ENCODE measurements at regions not wholly inside any gene's neighbourhood (a gene's known extent, or its start where the extent isn't known, plus 50 kb on each side); places are given as distances from the start of the nearest gene placed in this dataset.

GRCh38 chr16:59881376-59881775, 1147.3 kb upstream of the GOT2 start:
- TF ChIP-seq RNF2 (IDR thresholded peaks at IDR 0.05; ENCODE audit: borderline replicate concordance, low read depth) (no peak), CHD2 (IDR thresholded peaks at IDR 0.05; ENCODE audit: low read length, partially characterized antibody) (no peak), NR3C1 (IDR thresholded peaks at IDR 0.05) (no peak), POLR2A (IDR thresholded peaks at IDR 0.05; ENCODE audit: low read length) (no peak), RARB (CRISPR knock-in tag; IDR thresholded peaks at IDR 0.05) (no peak), GATA3 (IDR thresholded peaks at IDR 0.05; ENCODE audit: borderline replicate concordance) (no peak), JUNB (IDR thresholded peaks at IDR 0.05) (no peak), MAFK (IDR thresholded peaks at IDR 0.05; ENCODE audit: partially characterized antibody) (no peak)
- TF ChIP-seq, protein P1, sequence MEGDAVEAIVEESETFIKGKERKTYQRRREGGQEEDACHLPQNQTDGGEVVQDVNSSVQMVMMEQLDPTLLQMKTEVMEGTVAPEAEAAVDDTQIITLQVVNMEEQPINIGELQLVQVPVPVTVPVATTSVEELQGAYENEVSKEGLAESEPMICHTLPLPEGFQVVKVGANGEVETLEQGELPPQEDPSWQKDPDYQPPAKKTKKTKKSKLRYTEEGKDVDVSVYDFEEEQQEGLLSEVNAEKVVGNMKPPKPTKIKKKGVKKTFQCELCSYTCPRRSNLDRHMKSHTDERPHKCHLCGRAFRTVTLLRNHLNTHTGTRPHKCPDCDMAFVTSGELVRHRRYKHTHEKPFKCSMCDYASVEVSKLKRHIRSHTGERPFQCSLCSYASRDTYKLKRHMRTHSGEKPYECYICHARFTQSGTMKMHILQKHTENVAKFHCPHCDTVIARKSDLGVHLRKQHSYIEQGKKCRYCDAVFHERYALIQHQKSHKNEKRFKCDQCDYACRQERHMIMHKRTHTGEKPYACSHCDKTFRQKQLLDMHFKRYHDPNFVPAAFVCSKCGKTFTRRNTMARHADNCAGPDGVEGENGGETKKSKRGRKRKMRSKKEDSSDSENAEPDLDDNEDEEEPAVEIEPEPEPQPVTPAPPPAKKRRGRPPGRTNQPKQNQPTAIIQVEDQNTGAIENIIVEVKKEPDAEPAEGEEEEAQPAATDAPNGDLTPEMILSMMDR (IDR thresholded peaks at IDR 0.05), result no peak
